NB4 (cell line): ENCODE measurements at regions not wholly inside any gene's neighbourhood (a gene's known extent, or its start where the extent isn't known, plus 50 kb on each side); places are given as distances from the start of the nearest gene placed in this dataset.

ENCODE experiments used
- CTCF ChIP-seq: IDR thresholded peaks from one replicate; pipeline ENCODE4 v1.5.1; 2012; ENCODE audit warnings: low read depth, low read length
- POLR2A ChIP-seq: IDR thresholded peaks from 2 replicates; pipeline ENCODE4 v1.6.1; 2011; ENCODE audit warnings: mild to moderate bottlenecking; ENCODE audit not compliant: insufficient read length; ENCODE audit errors: extremely low read depth

DNA sequence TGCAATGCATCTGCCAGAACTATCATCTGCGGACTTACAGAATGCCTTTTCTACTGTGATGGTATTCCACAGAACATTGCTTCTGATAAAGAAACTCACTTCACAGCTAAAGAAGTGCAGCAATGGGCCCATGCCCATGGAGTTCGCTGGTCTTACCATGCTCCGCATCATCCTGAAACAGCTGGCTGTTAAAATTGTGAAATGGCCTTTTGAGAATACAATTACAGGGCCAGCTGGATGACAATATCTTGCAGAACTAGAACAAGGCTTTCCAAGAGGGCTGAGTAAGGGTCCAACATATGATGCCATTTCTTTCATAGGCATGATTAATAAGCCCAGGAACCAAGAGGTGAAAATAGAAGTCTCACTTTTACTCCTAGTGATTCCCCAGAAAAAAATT lies 104.1 kb upstream of the ADCY1 start:
- TF ChIP-seq CTCF (no peak), POLR2A (no peak)
